Neural cell (in vitro differentiated cells): ENCODE measurements at regions not wholly inside any gene's neighbourhood (a gene's known extent, or its start where the extent isn't known, plus 50 kb on each side); places are given as distances from the start of the nearest gene placed in this dataset.

Source experiments
- H2AFZ ChIP-seq: fragments of 200-600, 300-800 bp; sonication (generic), shearing (Covaris generic); 2 replicates; pipeline ENCODE4 v1.6.0; 2014; ENCODE audit warnings: low read depth, mild to moderate bottlenecking, antibody characterized with exemption, low read length, moderate library complexity
- H3F3A ChIP-seq: fragments of 200-600 bp; shearing (Covaris generic); 2 replicates; pipeline ENCODE4 v1.6.1; 2016; ENCODE audit warnings: mild to moderate bottlenecking, moderate library complexity, mixed read lengths, antibody characterized with exemption, low read length; ENCODE audit not compliant: insufficient read depth, poor library complexity, severe bottlenecking
- H3K27ac ChIP-seq: fragments of 200-600, 300-800 bp; sonication (generic), shearing (Covaris generic); 2 replicates; pipeline ENCODE4 v1.5.1; 2014; ENCODE audit warnings: mild to moderate bottlenecking, low read length, moderate library complexity
- H3K27me3 ChIP-seq: fragments of 300-800, 200-600 bp; sonication (generic), shearing (Covaris generic); 2 replicates; pipeline ENCODE4 v1.6.0; 2014; ENCODE audit warnings: mild to moderate bottlenecking, low read depth, low read length, moderate library complexity; ENCODE audit not compliant: insufficient read depth
- H3K36me3 ChIP-seq: fragments of 300-800, 200-600 bp; sonication (generic), shearing (Covaris generic); 2 replicates; pipeline ENCODE4 v1.5.1; 2014; ENCODE audit warnings: mild to moderate bottlenecking, antibody characterized with exemption, low read length, moderate library complexity; ENCODE audit not compliant: insufficient read depth
- H3K4me2 ChIP-seq: fragments of 300-800, 200-600 bp; sonication (generic), shearing (Covaris generic); 2 replicates; pipeline ENCODE4 v1.6.0; 2014; ENCODE audit warnings: mild to moderate bottlenecking, low read length
- H3K4me3 ChIP-seq: fragments of 300-800, 200-600 bp; sonication (generic), shearing (Covaris generic); 2 replicates; pipeline ENCODE4 v1.5.1; 2014; ENCODE audit warnings: mild to moderate bottlenecking, low read length, moderate library complexity
- H3K79me2 ChIP-seq: fragments of 200-600 bp; shearing (Covaris generic); replicated peaks from 2 replicates; pipeline ENCODE4 v1.6.0; 2014; ENCODE audit warnings: mild to moderate bottlenecking, low read length, moderate library complexity; ENCODE audit not compliant: insufficient read depth
- H3K9ac ChIP-seq: fragments of 300-800, 200-600 bp; sonication (generic), shearing (Covaris generic); 2 replicates; pipeline ENCODE4 v1.6.1; 2016; ENCODE audit warnings: mild to moderate bottlenecking, low read length, mixed read lengths
- H3K9me2 ChIP-seq: fragments of 200-600 bp; shearing (Covaris generic); 2 replicates; pipeline ENCODE4 v1.6.1; 2016; ENCODE audit warnings: mild to moderate bottlenecking, low read length, mixed read lengths; ENCODE audit not compliant: insufficient read depth
- H3K9me3 ChIP-seq: fragments of 200-600, 300-800 bp; sonication (generic), shearing (Covaris generic); 2 replicates; pipeline ENCODE4 v1.6.1; 2016; ENCODE audit warnings: mild to moderate bottlenecking, mixed run types, low read length, moderate library complexity, mixed read lengths
- H4K20me1 ChIP-seq: fragments of 200-600 bp; shearing (Covaris generic); 2 replicates; pipeline ENCODE4 v1.6.1; 2016; ENCODE audit warnings: mild to moderate bottlenecking, mixed run types; ENCODE audit not compliant: insufficient read depth
- EP300 ChIP-seq: fragments of 450-650 bp; conservative IDR thresholded peaks from 2 replicates; pipeline ENCODE4 v1.6.1; 2014; ENCODE audit warnings: antibody characterized with exemption, mild to moderate bottlenecking, moderate library complexity; ENCODE audit not compliant: poor library complexity, severe bottlenecking
- EZH2 ChIP-seq: fragments of 200-600, 300-800 bp; shearing (Covaris generic), sonication (generic); IDR thresholded peaks from 2 replicates; pipeline ENCODE4 v1.6.1; 2014; ENCODE audit warnings: antibody characterized with exemption, low read length, borderline replicate concordance, mild to moderate bottlenecking; ENCODE audit not compliant: insufficient read depth, poor library complexity, severe bottlenecking
- MXI1 ChIP-seq: fragments of 450-650 bp; conservative IDR thresholded peaks from 2 replicates; pipeline ENCODE4 v1.6.1; 2014; ENCODE audit warnings: antibody characterized with exemption, mild to moderate bottlenecking; ENCODE audit not compliant: poor library complexity, severe bottlenecking
- POLR2AphosphoS5 ChIP-seq: IDR thresholded peaks from 2 replicates; pipeline ENCODE4 v1.6.1; 2012
- RAD21 ChIP-seq: fragments of 450-650 bp; conservative IDR thresholded peaks from 2 replicates; pipeline ENCODE4 v1.6.1; 2014; ENCODE audit warnings: antibody characterized with exemption, mild to moderate bottlenecking, moderate library complexity
- SMC3 ChIP-seq: fragments of 450-650 bp; conservative IDR thresholded peaks from 2 replicates; pipeline ENCODE4 v1.6.1; 2014; ENCODE audit warnings: antibody characterized with exemption, mild to moderate bottlenecking, moderate library complexity; ENCODE audit not compliant: poor library complexity
- TAF1 ChIP-seq: IDR thresholded peaks from 2 replicates; pipeline ENCODE4 v1.6.1; 2012; ENCODE audit warnings: low read depth
- TF ChIP-seq, protein P1 (sequence below): fragments of 450-650 bp; IDR thresholded peaks from 2 replicates; pipeline ENCODE4 v1.5.1; 2014; ENCODE audit warnings: antibody characterized with exemption, mild to moderate bottlenecking, moderate library complexity; ENCODE audit not compliant: poor library complexity, severe bottlenecking
- TF ChIP-seq, protein P2 (sequence below): IDR thresholded peaks from 2 replicates; pipeline ENCODE4 v1.6.1; 2012; ENCODE audit warnings: borderline replicate concordance

DNA sequence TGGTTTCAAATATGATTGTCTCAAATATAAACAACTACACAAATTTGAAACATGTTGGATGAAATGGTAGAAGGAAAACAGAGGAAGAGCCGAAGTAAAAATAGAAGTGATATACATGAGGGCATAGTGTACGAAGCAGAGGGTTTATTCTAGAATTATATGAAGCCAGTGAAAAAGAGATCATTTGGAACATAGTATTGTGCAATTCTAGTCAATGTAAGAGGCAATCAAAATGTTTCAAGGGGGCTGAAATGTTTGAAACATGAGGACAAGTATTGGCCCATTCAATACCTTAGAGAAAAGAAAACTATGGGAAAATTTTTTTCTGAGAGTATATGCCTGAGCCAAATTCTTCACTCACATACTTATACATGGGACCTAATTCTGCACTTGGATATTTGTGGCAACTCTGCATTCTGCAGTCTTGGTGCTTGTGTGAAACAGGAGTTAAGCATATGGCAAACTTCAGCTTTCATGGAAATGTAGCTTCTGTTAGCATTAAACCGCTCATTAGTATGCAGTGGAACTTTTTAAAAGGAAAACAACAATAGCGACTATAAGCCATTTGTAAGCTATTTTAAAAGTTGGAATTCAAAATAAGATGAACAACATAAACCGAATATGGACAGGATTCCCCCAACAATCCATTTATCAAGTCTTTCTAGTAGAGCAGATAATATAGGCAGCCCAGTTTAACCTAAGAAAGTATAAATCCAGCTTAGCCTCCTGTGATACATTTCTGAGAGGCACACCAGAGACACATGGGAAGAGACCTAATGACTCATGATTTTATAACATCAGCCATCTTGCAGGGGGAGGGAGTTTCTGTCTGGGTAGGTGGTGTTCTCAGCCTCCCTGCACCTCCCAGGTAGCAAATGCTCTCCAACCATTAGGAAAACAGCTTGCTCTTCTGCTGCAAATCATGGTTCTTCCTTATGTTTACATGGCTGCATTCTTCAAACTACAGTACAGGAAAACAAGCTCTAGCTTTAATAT lies 197.8 kb downstream of the PAX3 start:
- Histone ChIP-seq H3K9me2 (no peaks in the 10 kb centered on the region), H3F3A (no peaks in the 10 kb centered on the region), H2AFZ (no peak overlapping the region), H4K20me1 (no peaks in the 10 kb centered on the region), H3K9me3 (no peaks in the 10 kb centered on the region), H3K4me3 (no peak overlapping the region), H3K79me2 (no peaks in the 10 kb centered on the region), H3K4me2 (no peak overlapping the region), H3K9ac (no peak overlapping the region), H3K36me3 (no peaks in the 10 kb centered on the region), H3K27me3 (no peaks in the 10 kb centered on the region), H3K27ac (no peak overlapping the region)
- no peak for TF ChIP-seq RAD21
- TF ChIP-seq, protein P1, sequence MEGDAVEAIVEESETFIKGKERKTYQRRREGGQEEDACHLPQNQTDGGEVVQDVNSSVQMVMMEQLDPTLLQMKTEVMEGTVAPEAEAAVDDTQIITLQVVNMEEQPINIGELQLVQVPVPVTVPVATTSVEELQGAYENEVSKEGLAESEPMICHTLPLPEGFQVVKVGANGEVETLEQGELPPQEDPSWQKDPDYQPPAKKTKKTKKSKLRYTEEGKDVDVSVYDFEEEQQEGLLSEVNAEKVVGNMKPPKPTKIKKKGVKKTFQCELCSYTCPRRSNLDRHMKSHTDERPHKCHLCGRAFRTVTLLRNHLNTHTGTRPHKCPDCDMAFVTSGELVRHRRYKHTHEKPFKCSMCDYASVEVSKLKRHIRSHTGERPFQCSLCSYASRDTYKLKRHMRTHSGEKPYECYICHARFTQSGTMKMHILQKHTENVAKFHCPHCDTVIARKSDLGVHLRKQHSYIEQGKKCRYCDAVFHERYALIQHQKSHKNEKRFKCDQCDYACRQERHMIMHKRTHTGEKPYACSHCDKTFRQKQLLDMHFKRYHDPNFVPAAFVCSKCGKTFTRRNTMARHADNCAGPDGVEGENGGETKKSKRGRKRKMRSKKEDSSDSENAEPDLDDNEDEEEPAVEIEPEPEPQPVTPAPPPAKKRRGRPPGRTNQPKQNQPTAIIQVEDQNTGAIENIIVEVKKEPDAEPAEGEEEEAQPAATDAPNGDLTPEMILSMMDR, result no peak

DNA sequence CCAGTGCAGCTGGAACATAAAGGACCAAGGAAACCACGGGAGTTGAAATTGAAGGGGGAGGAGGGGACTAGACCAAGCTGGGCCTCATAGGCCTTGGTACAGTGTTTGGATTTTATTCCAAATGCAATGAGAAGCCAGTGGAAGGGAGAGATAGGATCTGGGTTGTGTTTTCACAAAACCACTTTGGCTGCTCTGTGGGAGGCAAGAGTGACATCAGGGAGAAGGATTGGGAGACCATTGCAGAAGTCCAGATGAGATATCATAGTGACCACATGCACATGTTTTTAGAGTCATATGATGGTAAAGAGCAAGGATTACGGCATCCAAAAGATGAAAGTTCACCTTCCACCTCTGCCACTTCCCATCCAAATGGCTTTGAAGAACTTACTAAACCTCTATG lies 210.2 kb downstream of the PAX3 start:
- no peaks in the 10 kb centered on the region for H3K79me2 ChIP-seq
- no peak for TF ChIP-seq EP300
- no peak for TF ChIP-seq SMC3
- no peak for TF ChIP-seq EZH2
- no peak for TF ChIP-seq POLR2AphosphoS5
- no peak for TF ChIP-seq MXI1
- TF ChIP-seq RAD21, result no peak
- TF ChIP-seq, protein P2, sequence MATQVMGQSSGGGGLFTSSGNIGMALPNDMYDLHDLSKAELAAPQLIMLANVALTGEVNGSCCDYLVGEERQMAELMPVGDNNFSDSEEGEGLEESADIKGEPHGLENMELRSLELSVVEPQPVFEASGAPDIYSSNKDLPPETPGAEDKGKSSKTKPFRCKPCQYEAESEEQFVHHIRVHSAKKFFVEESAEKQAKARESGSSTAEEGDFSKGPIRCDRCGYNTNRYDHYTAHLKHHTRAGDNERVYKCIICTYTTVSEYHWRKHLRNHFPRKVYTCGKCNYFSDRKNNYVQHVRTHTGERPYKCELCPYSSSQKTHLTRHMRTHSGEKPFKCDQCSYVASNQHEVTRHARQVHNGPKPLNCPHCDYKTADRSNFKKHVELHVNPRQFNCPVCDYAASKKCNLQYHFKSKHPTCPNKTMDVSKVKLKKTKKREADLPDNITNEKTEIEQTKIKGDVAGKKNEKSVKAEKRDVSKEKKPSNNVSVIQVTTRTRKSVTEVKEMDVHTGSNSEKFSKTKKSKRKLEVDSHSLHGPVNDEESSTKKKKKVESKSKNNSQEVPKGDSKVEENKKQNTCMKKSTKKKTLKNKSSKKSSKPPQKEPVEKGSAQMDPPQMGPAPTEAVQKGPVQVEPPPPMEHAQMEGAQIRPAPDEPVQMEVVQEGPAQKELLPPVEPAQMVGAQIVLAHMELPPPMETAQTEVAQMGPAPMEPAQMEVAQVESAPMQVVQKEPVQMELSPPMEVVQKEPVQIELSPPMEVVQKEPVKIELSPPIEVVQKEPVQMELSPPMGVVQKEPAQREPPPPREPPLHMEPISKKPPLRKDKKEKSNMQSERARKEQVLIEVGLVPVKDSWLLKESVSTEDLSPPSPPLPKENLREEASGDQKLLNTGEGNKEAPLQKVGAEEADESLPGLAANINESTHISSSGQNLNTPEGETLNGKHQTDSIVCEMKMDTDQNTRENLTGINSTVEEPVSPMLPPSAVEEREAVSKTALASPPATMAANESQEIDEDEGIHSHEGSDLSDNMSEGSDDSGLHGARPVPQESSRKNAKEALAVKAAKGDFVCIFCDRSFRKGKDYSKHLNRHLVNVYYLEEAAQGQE, result no peak
- TF ChIP-seq, protein P1, result no peak
- no peak for TF ChIP-seq TAF1
- H3F3A ChIP-seq, result no peaks in the 10 kb centered on the region
- H3K27me3 ChIP-seq, result no peaks in the 10 kb centered on the region
- no peaks in the 10 kb centered on the region for H4K20me1 ChIP-seq
- H3K4me2 ChIP-seq, result no peak overlapping the region
- no peak overlapping the region for H3K27ac ChIP-seq
- no peak overlapping the region for H3K4me3 ChIP-seq
- no peak overlapping the region for H2AFZ ChIP-seq
- no peaks in the 10 kb centered on the region for H3K9me2 ChIP-seq
- no peaks in the 10 kb centered on the region for H3K36me3 ChIP-seq
- no peaks in the 10 kb centered on the region for H3K9me3 ChIP-seq
- no peak overlapping the region for H3K9ac ChIP-seq
